Keratinocyte (primary cell): ENCODE measurements at regions not wholly inside any gene's neighbourhood (a gene's known extent, or its start where the extent isn't known, plus 50 kb on each side); places are given as distances from the start of the nearest gene placed in this dataset.

Source experiments
- EZH2 ChIP-seq: IDR thresholded peaks from one replicate; pipeline ENCODE4 v1.6.1; 2012; ENCODE audit warnings: inconsistent platforms, mild to moderate bottlenecking, low read length, moderate library complexity
- TF ChIP-seq, protein P1 (sequence below), 3 experiments: IDR thresholded peaks in 1 of 3; conservative IDR thresholded peaks in 1 of 3; optimal IDR thresholded peaks in 1 of 3; 2 replicates in 2 of 3; 3 replicates in 1 of 3; pipeline versions ENCODE3 to v1.5.1; 2011; ENCODE audit warnings: low read length in 3 of 3, mild to moderate bottlenecking in 3 of 3, moderate library complexity in 2 of 3, control low read depth in 1 of 3, inconsistent platforms in 1 of 3; ENCODE audit not compliant: insufficient read depth in 2 of 3; ENCODE audit errors: extremely low read depth in 1 of 3

DNA sequence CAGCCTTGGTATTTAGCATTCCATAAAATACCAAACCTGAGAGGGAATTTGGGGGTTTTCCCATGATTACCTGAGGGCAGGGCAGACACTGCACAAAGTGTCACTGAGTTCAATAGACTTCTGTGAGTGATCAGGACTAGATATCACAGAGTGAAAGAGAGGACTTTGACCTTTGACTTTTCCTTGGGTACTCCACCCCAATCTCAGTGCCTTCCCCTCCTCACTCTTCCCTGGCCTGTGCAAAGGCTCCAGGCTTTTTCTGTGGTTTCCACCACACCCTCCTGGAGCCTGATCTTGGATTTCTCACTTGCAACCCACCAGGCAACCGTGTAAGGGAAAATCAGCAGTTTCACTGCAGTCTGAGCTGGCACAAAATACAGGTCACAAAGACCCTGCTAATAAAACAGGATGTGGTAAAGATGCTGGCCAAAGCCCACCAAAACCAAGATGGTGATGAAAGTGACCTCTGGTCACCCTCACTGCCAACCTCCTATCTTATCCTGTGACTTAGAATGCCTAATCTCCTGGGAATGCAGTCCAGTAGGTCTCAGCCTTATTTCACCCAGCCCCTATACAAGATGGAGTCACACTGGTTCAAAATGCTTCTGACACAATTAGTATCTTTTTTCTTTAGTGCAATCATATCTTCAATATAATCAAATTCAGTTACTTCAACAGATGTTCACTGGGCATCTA lies 64.0 kb downstream of the BOD1L2 start:
- TF ChIP-seq, protein P1, sequence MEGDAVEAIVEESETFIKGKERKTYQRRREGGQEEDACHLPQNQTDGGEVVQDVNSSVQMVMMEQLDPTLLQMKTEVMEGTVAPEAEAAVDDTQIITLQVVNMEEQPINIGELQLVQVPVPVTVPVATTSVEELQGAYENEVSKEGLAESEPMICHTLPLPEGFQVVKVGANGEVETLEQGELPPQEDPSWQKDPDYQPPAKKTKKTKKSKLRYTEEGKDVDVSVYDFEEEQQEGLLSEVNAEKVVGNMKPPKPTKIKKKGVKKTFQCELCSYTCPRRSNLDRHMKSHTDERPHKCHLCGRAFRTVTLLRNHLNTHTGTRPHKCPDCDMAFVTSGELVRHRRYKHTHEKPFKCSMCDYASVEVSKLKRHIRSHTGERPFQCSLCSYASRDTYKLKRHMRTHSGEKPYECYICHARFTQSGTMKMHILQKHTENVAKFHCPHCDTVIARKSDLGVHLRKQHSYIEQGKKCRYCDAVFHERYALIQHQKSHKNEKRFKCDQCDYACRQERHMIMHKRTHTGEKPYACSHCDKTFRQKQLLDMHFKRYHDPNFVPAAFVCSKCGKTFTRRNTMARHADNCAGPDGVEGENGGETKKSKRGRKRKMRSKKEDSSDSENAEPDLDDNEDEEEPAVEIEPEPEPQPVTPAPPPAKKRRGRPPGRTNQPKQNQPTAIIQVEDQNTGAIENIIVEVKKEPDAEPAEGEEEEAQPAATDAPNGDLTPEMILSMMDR (optimal IDR thresholded peaks at IDR 0.05 in 1 of 3, IDR thresholded peaks at IDR 0.05 in 1 of 3, conservative IDR thresholded peaks at IDR 0.05 in 1 of 3; ENCODE audit: extremely low read depth in 1 of 3, insufficient read depth in 2 of 3, low read length in 3 of 3): no peak
- TF ChIP-seq EZH2: no peak
